OCI-LY1 (cell line): ENCODE measurements at regions not wholly inside any gene's neighbourhood (a gene's known extent, or its start where the extent isn't known, plus 50 kb on each side); places are given as distances from the start of the nearest gene placed in this dataset.

Source experiments
- H2AFZ ChIP-seq: fragments of 200-600 bp; sonication (generic), shearing (Covaris generic); 2 replicates; pipeline ENCODE4 v1.6.0; 2014; ENCODE audit warnings: antibody characterized with exemption, mild to moderate bottlenecking, low read length
- H3F3A ChIP-seq: fragments of 200-600 bp; sonication (generic), shearing (Covaris generic); 2 replicates; pipeline ENCODE4 v1.6.0; 2014; ENCODE audit warnings: mild to moderate bottlenecking, antibody characterized with exemption, low read length, moderate library complexity; ENCODE audit not compliant: insufficient read depth
- H3K27ac ChIP-seq: fragments of 200-600 bp; sonication (generic); 2 replicates; pipeline ENCODE4 v1.5.1; 2014; ENCODE audit warnings: low read length, mixed run types, mild to moderate bottlenecking, low read depth; ENCODE audit not compliant: poor library complexity, severe bottlenecking
- H3K27me3 ChIP-seq: fragments of 200-600 bp; sonication (generic); 2 replicates; pipeline ENCODE4 v1.6.0; 2014; ENCODE audit warnings: antibody characterized with exemption, mild to moderate bottlenecking, low read length, moderate library complexity; ENCODE audit not compliant: insufficient read depth
- H3K36me3 ChIP-seq: fragments of 200-600 bp; sonication (generic); 2 replicates; pipeline ENCODE4 v1.6.1; 2014; ENCODE audit warnings: mild to moderate bottlenecking, antibody characterized with exemption, low read length, moderate library complexity, mixed read lengths; ENCODE audit not compliant: insufficient read depth
- H3K4me1 ChIP-seq: fragments of 200-600 bp; sonication (generic); 2 replicates; pipeline ENCODE4 v1.5.1; 2014; ENCODE audit warnings: mild to moderate bottlenecking, low read length, moderate library complexity; ENCODE audit not compliant: insufficient read depth, severe bottlenecking
- H3K4me2 ChIP-seq: fragments of 200-600 bp; sonication (generic), shearing (Covaris generic); 2 replicates; pipeline ENCODE4 v1.6.1; 2014; ENCODE audit warnings: low read length
- H3K4me3 ChIP-seq: fragments of 200-600 bp; sonication (generic); 2 replicates; pipeline ENCODE4 v1.5.1; 2014; ENCODE audit warnings: low read length, low read depth, mild to moderate bottlenecking, mixed read lengths; ENCODE audit not compliant: poor library complexity, severe bottlenecking
- H3K79me2 ChIP-seq: fragments of 200-600 bp; shearing (Covaris generic); 2 replicates; pipeline ENCODE4 v1.6.1; 2016; ENCODE audit warnings: mixed run types, low read length, mixed read lengths; ENCODE audit not compliant: insufficient read depth
- H3K9ac ChIP-seq: fragments of 200-600 bp; sonication (generic), shearing (Covaris generic); 2 replicates; pipeline ENCODE4 v1.6.1; 2014; ENCODE audit warnings: mild to moderate bottlenecking, low read length, mixed read lengths
- H3K9me2 ChIP-seq: fragments of 200-600 bp; sonication (generic), shearing (Covaris generic); 2 replicates; pipeline ENCODE4 v1.6.1; 2014; ENCODE audit warnings: low read depth, mild to moderate bottlenecking, low read length, mixed read lengths
- H3K9me3 ChIP-seq: fragments of 200-600 bp; shearing (Covaris generic); 2 replicates; pipeline ENCODE4 v1.6.1; 2014; ENCODE audit warnings: low read length, mixed read lengths
- H4K20me1 ChIP-seq: fragments of 200-600 bp; sonication (generic), shearing (Covaris generic); 2 replicates; pipeline ENCODE4 v1.6.0; 2016; ENCODE audit warnings: mild to moderate bottlenecking, low read length; ENCODE audit not compliant: insufficient read depth
- EZH2 ChIP-seq: fragments of 200-600 bp; sonication (generic), shearing (Covaris generic); IDR thresholded peaks from 2 replicates; pipeline ENCODE4 v1.8.0; 2017; ENCODE audit warnings: borderline replicate concordance, mixed run types, mild to moderate bottlenecking, antibody characterized with exemption, low read length, moderate library complexity, mixed read lengths
- TF ChIP-seq, protein P1 (sequence below): fragments of 200-600 bp; sonication (generic), shearing (Covaris generic); IDR thresholded peaks from 2 replicates; pipeline ENCODE4 v1.5.1; 2017; ENCODE audit warnings: mild to moderate bottlenecking, antibody characterized with exemption, low read length, moderate library complexity, mixed read lengths

GRCh38 chr12:78414071-78414470 is 450.5 kb upstream of the SYT1 start:
- no peaks in the 10 kb centered on the region for H3K36me3 ChIP-seq
- no peaks in the 10 kb centered on the region for H3K9me2 ChIP-seq
- H3K4me3 ChIP-seq = no peak overlapping the region
- H3K4me2 ChIP-seq = no peak overlapping the region
- H3K27me3 ChIP-seq = no peaks in the 10 kb centered on the region
- no peaks in the 10 kb centered on the region for H4K20me1 ChIP-seq
- no peak overlapping the region for H3K27ac ChIP-seq
- no peaks in the 10 kb centered on the region for H3K4me1 ChIP-seq
- H3K79me2 ChIP-seq = no peaks in the 10 kb centered on the region
- H3F3A ChIP-seq = no peaks in the 10 kb centered on the region
- no peaks in the 10 kb centered on the region for H3K9me3 ChIP-seq
- no peak overlapping the region for H2AFZ ChIP-seq
- TF ChIP-seq, protein P1, sequence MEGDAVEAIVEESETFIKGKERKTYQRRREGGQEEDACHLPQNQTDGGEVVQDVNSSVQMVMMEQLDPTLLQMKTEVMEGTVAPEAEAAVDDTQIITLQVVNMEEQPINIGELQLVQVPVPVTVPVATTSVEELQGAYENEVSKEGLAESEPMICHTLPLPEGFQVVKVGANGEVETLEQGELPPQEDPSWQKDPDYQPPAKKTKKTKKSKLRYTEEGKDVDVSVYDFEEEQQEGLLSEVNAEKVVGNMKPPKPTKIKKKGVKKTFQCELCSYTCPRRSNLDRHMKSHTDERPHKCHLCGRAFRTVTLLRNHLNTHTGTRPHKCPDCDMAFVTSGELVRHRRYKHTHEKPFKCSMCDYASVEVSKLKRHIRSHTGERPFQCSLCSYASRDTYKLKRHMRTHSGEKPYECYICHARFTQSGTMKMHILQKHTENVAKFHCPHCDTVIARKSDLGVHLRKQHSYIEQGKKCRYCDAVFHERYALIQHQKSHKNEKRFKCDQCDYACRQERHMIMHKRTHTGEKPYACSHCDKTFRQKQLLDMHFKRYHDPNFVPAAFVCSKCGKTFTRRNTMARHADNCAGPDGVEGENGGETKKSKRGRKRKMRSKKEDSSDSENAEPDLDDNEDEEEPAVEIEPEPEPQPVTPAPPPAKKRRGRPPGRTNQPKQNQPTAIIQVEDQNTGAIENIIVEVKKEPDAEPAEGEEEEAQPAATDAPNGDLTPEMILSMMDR = no peak
- TF ChIP-seq EZH2 = no peak
- H3K9ac ChIP-seq = no peak overlapping the region

- Histone ChIP-seq H3K4me3 (no peak overlapping the region), H3K9me3 (no peaks in the 10 kb centered on the region), H3F3A (no peaks in the 10 kb centered on the region), H2AFZ (no peak overlapping the region), H3K27me3 (no peaks in the 10 kb centered on the region), H3K4me1 (no peaks in the 10 kb centered on the region), H3K9ac (no peak overlapping the region), H3K36me3 (no peaks in the 10 kb centered on the region), H3K79me2 (no peaks in the 10 kb centered on the region), H3K27ac (no peak overlapping the region), H3K4me2 (no peak overlapping the region), H4K20me1 (no peaks in the 10 kb centered on the region), H3K9me2 (no peaks in the 10 kb centered on the region)
- TF ChIP-seq, protein P1 = no peak
- no peak for TF ChIP-seq EZH2
Measured at GRCh38 chr12:78418919-78419318, 445.7 kb upstream of the SYT1 start.

DNA sequence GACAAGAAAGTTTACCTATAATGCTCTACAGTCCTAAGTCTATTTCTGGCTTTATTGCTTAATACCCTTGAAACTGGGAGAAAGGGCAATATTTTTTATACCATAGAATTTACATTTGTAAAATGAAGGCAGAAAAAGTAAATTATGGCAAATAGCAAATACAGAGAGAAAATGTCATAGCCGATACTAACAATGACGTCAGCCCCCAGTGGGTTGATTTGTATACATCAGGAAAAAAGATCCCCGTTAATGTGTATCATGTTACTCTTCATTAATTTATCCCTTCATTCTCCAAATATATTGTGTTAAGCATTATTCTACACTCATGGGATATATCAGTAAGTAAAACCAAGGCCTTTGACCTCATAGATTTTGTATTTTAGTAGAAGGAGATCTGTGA is 445.1 kb upstream of the SYT1 start:
- no peaks in the 10 kb centered on the region for H3K79me2 ChIP-seq
- H3K27ac ChIP-seq = no peak overlapping the region
- no peaks in the 10 kb centered on the region for H3K36me3 ChIP-seq
- no peaks in the 10 kb centered on the region for H3K9me2 ChIP-seq
- no peaks in the 10 kb centered on the region for H3F3A ChIP-seq
- H3K4me2 ChIP-seq = no peak overlapping the region
- TF ChIP-seq, protein P1 = no peak
- no peak for TF ChIP-seq EZH2
- no peaks in the 10 kb centered on the region for H4K20me1 ChIP-seq
- no peaks in the 10 kb centered on the region for H3K9me3 ChIP-seq
- H3K9ac ChIP-seq = no peak overlapping the region
- no peak overlapping the region for H3K4me3 ChIP-seq
- no peaks in the 10 kb centered on the region for H3K27me3 ChIP-seq
- no peak overlapping the region for H2AFZ ChIP-seq
- H3K4me1 ChIP-seq = no peaks in the 10 kb centered on the region
